H54 (cell line): ENCODE measurements at regions not wholly inside any gene's neighbourhood (a gene's known extent, or its start where the extent isn't known, plus 50 kb on each side); places are given as distances from the start of the nearest gene placed in this dataset.
"Not testable (repeated sequence)": the region's sequence is repeated elsewhere in the genome, so short reads cannot be mapped to it uniquely, and the experiment has no call there.

Experiments
- DNase-seq: peaks from one replicate; pipeline ENCODE4 v3.0.0; 2011; ENCODE audit warnings: low spot score, mixed read lengths; ENCODE audit not compliant: insufficient read length
- FAIRE-seq: peaks from 3 replicates; lab custom pipeline; 2011; peaks lifted over from hg19 to GRCh38; lab: Jason Lieb, UNC
- POLR2A ChIP-seq: IDR thresholded peaks from 2 replicates; pipeline ENCODE4 v1.6.1; 2011; ENCODE audit warnings: low read depth, mild to moderate bottlenecking, low read length

- no peak for DNase-seq
- no peak for FAIRE-seq
- TF ChIP-seq POLR2A, result no peak
Observed at GRCh38 chr5:91816681-91817080, 433.6 kb upstream of the ARRDC3 start.

DNA sequence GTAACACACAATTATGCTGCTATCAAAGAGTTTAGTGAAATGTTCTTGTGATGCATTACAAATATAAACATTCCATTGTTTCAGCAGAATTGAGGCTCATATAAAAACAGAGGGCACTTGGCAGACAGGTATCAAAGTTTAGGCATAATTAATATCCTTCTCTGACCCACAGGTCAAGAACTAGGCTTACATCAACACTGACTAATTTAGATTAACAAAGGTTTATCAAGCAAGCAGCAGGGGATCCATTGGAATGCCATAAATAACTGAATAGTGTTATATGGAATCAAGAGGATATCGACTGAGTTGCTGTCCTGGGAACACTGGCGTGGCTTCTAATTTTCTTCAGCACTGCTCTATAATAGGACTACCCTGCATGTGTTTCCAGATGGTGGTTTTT is 414.5 kb upstream of the ARRDC3 start:
- no peak for DNase-seq
- no peak for FAIRE-seq
- no peak for TF ChIP-seq POLR2A

GRCh38 chr5:91794856-91795548 is 411.9 kb upstream of the ARRDC3 start:
- no peak for FAIRE-seq
- no peak for TF ChIP-seq POLR2A
- no peak for DNase-seq

- DNase-seq (no peak), FAIRE-seq (no peak)
- no peak for TF ChIP-seq POLR2A
Observed at GRCh38 chr5:91794455-91794854, 411.3 kb upstream of the ARRDC3 start.

DNA sequence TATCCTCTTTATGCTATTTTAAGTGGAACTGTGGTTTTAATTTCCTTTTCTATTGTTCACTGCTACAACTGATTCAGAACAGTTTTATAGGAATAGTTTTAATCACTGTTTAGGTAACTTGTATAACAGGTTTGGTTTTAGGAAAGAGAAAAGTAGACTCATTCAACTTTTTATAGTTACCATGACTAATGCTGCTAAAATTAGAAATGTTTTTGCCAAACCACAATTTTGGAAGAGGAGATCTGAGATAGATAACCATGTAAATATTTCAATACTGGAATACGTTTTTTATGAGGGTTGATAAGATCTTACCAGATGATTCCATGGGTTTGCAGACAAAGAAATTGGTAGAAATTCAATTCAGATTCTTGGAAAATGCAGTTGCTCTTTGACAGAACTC is 404.6 kb upstream of the ARRDC3 start:
- no peak for TF ChIP-seq POLR2A
- no peak for FAIRE-seq
- peak; percentile 2 for DNase-seq

GRCh38 chr5:91777671-91778070 is 394.6 kb upstream of the ARRDC3 start:
- no peak for TF ChIP-seq POLR2A
- DNase-seq (no peak), FAIRE-seq (no peak)

DNA sequence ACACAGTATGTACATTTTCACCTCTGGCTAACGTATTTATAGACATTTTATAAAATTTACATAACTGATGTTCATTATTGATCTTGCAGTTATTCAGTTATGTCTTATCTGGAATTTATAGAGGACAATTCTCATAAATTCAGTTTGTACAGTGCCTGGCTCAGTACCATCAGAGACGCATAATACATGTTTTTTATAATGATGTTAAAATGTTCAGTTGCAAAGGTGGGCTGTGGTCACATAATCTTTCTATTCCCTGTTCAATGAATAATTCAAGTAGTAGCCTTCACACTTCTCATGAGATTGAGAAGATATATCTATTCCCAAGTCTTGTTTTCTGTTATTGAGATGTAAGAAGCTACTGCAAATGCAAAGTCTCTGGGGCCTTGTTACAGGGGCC is 393.1 kb upstream of the ARRDC3 start:
- DNase-seq (no peak), FAIRE-seq (no peak)
- no peak for TF ChIP-seq POLR2A

GRCh38 chr5:91770400-91770799 is 387.3 kb upstream of the ARRDC3 start:
- no peak for TF ChIP-seq POLR2A
- FAIRE-seq (no peak), DNase-seq (no peak)

DNA sequence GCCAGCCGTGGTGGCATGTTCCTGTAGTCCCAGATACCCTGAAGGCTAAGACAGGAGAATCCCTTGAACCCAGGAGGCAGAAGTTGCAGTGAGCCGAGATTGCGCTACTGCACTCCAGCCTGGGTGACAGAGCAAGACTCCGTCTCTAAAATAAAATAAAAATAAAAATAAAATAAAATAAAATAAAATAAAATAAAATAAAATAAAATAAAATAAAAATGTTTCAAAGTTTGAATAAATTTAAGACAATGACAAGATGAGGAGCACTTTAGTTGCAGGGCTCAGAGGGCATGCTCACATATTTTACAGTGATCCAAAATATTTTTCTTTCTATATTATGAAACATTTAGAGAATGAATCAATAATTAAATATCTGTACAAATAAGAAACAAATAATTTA is 374.3 kb upstream of the ARRDC3 start:
- DNase-seq, FAIRE-seq: not testable (repeated sequence)

GRCh38 chr5:91754990-91755389 is 371.9 kb upstream of the ARRDC3 start:
- FAIRE-seq (no peak), DNase-seq (no peak)
- no peak for TF ChIP-seq POLR2A

GRCh38 chr5:91744470-91744869 is 361.4 kb upstream of the ARRDC3 start:
- FAIRE-seq, result not testable (repeated sequence)

GRCh38 chr5:91742550-91742949 is 359.4 kb upstream of the ARRDC3 start:
- no peak for FAIRE-seq
- no peak for DNase-seq
- TF ChIP-seq POLR2A, result no peak

More at GRCh38 chr5:91744470-91744869, 361.4 kb upstream of the ARRDC3 start:
- DNase-seq, result not testable (repeated sequence)

- FAIRE-seq, result no peak
- no peak for TF ChIP-seq POLR2A
- DNase-seq, result no peak
Observed at GRCh38 chr5:91741764-91742505, 358.8 kb upstream of the ARRDC3 start.

DNA sequence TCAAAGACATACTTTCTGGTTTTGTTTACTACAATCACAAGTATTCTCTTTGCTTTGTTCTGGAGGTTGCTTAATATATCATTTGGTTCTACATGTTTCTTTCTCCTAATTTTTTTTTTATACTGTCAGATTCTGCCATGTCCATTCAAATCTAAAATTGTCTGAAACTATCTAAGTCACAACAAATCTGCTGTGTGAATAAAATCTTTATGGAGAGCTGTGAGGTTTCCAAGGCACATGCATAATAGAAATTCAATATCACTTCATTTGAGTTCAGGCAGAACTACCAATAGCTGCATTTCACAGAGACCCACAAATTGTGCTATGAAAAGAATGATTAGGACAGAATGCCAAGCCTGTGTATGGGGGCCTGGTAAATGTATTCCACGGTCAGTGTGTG is 346.9 kb upstream of the ARRDC3 start:
- FAIRE-seq (no peak), DNase-seq (no peak)
- TF ChIP-seq POLR2A, result no peak

DNA sequence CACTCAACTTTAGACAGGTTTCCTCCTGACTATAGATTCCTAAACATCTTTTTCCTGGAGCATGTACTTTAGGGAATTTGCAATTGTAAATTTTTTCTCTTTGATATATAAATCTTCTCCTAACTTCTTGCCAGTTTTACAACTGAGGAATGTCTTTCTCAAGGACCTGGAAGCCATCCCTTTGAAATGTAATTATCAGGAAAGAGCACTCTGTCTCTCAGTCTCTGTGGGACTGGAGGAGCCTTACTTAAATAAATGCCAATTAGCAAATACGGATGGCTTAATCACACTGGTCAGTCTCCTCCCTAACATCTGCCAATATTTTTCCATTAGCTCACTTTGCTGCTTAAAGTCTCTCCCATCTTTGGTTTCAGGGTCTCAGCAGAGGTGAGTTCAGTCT is 344.3 kb upstream of the ARRDC3 start:
- TF ChIP-seq POLR2A, result no peak
- FAIRE-seq, result no peak
- no peak for DNase-seq
